Esophagus muscularis mucosa (tissue), 4 donors: ENCODE measurements at regions not wholly inside any gene's neighbourhood (a gene's known extent, or its start where the extent isn't known, plus 50 kb on each side); places are given as distances from the start of the nearest gene placed in this dataset.
"Not testable (repeated sequence)": the region's sequence is repeated elsewhere in the genome, so short reads cannot be mapped to it uniquely, and the experiment has no call there.

ENCODE experiments used
- DNase-seq: peaks from one replicate; pipeline ENCODE4 v3.0.0-alpha.2; 2017; ENCODE audit errors: extremely low spot score
- H3K27ac ChIP-seq, 4 donors: fragments of 200-600 bp; sonication (generic); replicated peaks in 1 of 4; 1 replicate in 3 of 4; 2 replicates in 1 of 4; pipeline ENCODE4 v1.5.1; 2016 to 2019; ENCODE audit warnings: mild to moderate bottlenecking in 1 of 4
- H3K27me3 ChIP-seq, 4 donors: fragments of 200-600 bp; sonication (generic); one replicate each; pipeline versions ENCODE4 v1.5.1 to v1.6.0; 2016 to 2019
- H3K36me3 ChIP-seq, 4 donors: fragments of 200-600 bp; sonication (generic); one replicate each; pipeline ENCODE4 v1.5.1; 2016 to 2019
- H3K4me1 ChIP-seq, 4 donors: fragments of 200-600 bp; sonication (generic); one replicate each; pipeline ENCODE4 v1.5.1; 2016 to 2019
- H3K4me3 ChIP-seq, 4 donors: fragments of 200-600 bp; sonication (generic); 1 replicate in 2 of 4; 2 replicates in 2 of 4; pipeline ENCODE4 v1.5.1; 2016 to 2019; ENCODE audit warnings: mild to moderate bottlenecking in 4 of 4, moderate library complexity in 1 of 4
- H3K9me3 ChIP-seq, 4 donors: fragments of 200-600 bp; sonication (generic); 1 replicate in 3 of 4; 2 replicates in 1 of 4; pipeline ENCODE4 v1.5.1; 2016 to 2019
- EP300 ChIP-seq: sonication (generic); formaldehyde crosslinking; IDR thresholded peaks from one replicate; pipeline ENCODE4 v1.6.1; 2017; ENCODE audit warnings: antibody characterized with exemption
- POLR2A ChIP-seq: fragments of 450-650 bp; IDR thresholded peaks from one replicate; pipeline ENCODE4 v1.6.1; 2017; ENCODE audit warnings: antibody characterized with exemption, moderate library complexity, mild to moderate bottlenecking, low read depth
- POLR2AphosphoS5 ChIP-seq, 2 donors: sonication (generic); formaldehyde crosslinking; IDR thresholded peaks; one replicate each; pipeline ENCODE4 v1.6.1; 2017; ENCODE audit warnings: antibody characterized with exemption in 2 of 2
- WGBS: methylation state at CpG from one replicate; pipeline ENCODE4 v1.1.5; 2018; 5-methylcytosine and 5-hydroxymethylcytosine counted together
- intact Hi-C: fragments of 100-400 bp; cut with DNase I; formaldehyde crosslinking; loops from one replicate; pipeline ENCODE4 v1.15.1; 2023
- TF ChIP-seq, protein P1 (sequence below), 3 experiments: fragments of 200-600 bp in 2 of 3; fragments of 450-650 bp in 1 of 3; sonication (generic) in 2 of 3; IDR thresholded peaks; one replicate each; pipeline ENCODE4 v1.5.1; 2017 to 2019; ENCODE audit warnings: antibody characterized with exemption in 3 of 3, mild to moderate bottlenecking in 2 of 3, moderate library complexity in 1 of 3

- 86% methylated on average over 3 of the region's 3 CpGs for WGBS
- TF ChIP-seq POLR2A (no peak), POLR2AphosphoS5 (IDR thresholded peaks at IDR 0.05) (no peak), EP300 (no peak)
- TF ChIP-seq, protein P1, sequence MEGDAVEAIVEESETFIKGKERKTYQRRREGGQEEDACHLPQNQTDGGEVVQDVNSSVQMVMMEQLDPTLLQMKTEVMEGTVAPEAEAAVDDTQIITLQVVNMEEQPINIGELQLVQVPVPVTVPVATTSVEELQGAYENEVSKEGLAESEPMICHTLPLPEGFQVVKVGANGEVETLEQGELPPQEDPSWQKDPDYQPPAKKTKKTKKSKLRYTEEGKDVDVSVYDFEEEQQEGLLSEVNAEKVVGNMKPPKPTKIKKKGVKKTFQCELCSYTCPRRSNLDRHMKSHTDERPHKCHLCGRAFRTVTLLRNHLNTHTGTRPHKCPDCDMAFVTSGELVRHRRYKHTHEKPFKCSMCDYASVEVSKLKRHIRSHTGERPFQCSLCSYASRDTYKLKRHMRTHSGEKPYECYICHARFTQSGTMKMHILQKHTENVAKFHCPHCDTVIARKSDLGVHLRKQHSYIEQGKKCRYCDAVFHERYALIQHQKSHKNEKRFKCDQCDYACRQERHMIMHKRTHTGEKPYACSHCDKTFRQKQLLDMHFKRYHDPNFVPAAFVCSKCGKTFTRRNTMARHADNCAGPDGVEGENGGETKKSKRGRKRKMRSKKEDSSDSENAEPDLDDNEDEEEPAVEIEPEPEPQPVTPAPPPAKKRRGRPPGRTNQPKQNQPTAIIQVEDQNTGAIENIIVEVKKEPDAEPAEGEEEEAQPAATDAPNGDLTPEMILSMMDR (IDR thresholded peaks at IDR 0.05), result no peak
- Histone ChIP-seq H3K36me3 (no peaks in the 10 kb centered on the region), H3K27me3 (no peaks in the 10 kb centered on the region), H3K4me3 (no peak overlapping the region), H3K27ac (no peak overlapping the region), H3K4me1 (no peaks in the 10 kb centered on the region), H3K9me3 (no peaks in the 10 kb centered on the region)
- DNase-seq, result no peak
- intact Hi-C loops, result no loop called here
These were observed 294.7 kb downstream of the PLK2 start for GRCh38 chr5:58165152-58165551.

- H3K9me3 ChIP-seq, H3K27me3 ChIP-seq, intact Hi-C loops, H3K36me3 ChIP-seq, H3K27ac ChIP-seq, H3K4me3 ChIP-seq, DNase-seq, H3K4me1 ChIP-seq: not testable (repeated sequence)
- WGBS, result 78% methylated on average over 4 of the region's 6 CpGs
These were observed 298.0 kb downstream of the PLK2 start for GRCh38 chr5:58161889-58162288.

- intact Hi-C loops, result no loop called here
- no peak for DNase-seq
- Histone ChIP-seq H3K36me3 (no peaks in the 10 kb centered on the region), H3K27ac (no peak overlapping the region), H3K4me1 (peaks cover 0 to 7% (median 0%) of the 10 kb centered on the region in 4 donors), H3K27me3 (no peaks in the 10 kb centered on the region), H3K4me3 (no peak overlapping the region), H3K9me3 (no peaks in the 10 kb centered on the region)
- 55% methylated on average over 8 of the region's 8 CpGs for WGBS
- TF ChIP-seq POLR2A, result no peak
- TF ChIP-seq, protein P1 (IDR thresholded peaks at IDR 0.05), result no peak
- no peak for TF ChIP-seq POLR2AphosphoS5 (IDR thresholded peaks at IDR 0.05)
- no peak for TF ChIP-seq EP300
These were observed 302.7 kb downstream of the PLK2 start for GRCh38 chr5:58156973-58157701.

DNA sequence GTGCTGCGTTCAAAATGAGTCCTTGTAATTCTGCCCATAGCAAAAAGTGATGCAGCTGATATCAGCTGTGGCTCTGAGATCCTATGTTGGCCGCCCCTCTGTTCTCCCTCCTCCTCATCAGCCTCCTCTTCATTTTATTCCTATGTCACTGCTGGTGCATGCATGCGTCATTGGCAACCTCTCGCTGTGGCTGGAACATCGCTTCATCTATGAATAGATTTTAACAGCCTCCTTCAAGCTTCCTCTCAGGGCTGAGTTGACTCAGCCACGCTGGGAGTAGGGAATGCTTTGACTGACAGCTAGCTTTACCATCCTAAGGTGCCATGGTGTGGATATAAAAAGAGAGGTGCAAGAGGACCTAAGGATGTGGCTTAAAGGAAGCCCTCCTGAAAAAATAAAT lies 303.5 kb downstream of the PLK2 start:
- TF ChIP-seq POLR2AphosphoS5 (IDR thresholded peaks at IDR 0.05), result no peak
- TF ChIP-seq POLR2A, result no peak
- TF ChIP-seq EP300, result no peak
- TF ChIP-seq, protein P1 (IDR thresholded peaks at IDR 0.05), result no peak
- 76% methylated on average over 6 of the region's 6 CpGs for WGBS
- no peaks in the 10 kb centered on the region for H3K9me3 ChIP-seq
- no peak for DNase-seq
- no peak overlapping the region for H3K27ac ChIP-seq
- no peaks in the 10 kb centered on the region for H3K27me3 ChIP-seq
- no peak overlapping the region for H3K4me3 ChIP-seq
- peaks cover 0 to 7% (median 0%) of the 10 kb centered on the region in 4 donors for H3K4me1 ChIP-seq
- intact Hi-C loops, result no loop called here
- no peaks in the 10 kb centered on the region for H3K36me3 ChIP-seq

GRCh38 chr5:58153255-58153654 lies 306.6 kb downstream of the PLK2 start:
- peaks cover 0 to 7% (median 0%) of the 10 kb centered on the region in 4 donors for H3K4me1 ChIP-seq
- no peak for DNase-seq
- no peaks in the 10 kb centered on the region for H3K27me3 ChIP-seq
- no peaks in the 10 kb centered on the region for H3K36me3 ChIP-seq
- intact Hi-C loops, result no loop called here
- TF ChIP-seq EP300, result no peak
- TF ChIP-seq POLR2A, result no peak
- TF ChIP-seq, protein P1 (IDR thresholded peaks at IDR 0.05), result no peak
- TF ChIP-seq POLR2AphosphoS5 (IDR thresholded peaks at IDR 0.05), result no peak
- H3K27ac ChIP-seq, result no peak overlapping the region
- no peak overlapping the region for H3K4me3 ChIP-seq
- WGBS, result 93% methylated on average over 7 of the region's 7 CpGs
- no peaks in the 10 kb centered on the region for H3K9me3 ChIP-seq
